Stimulated activated CD8-positive, alpha-beta memory T cell treated with anti-CD3 and anti-CD28 coated beads, Interleukin-2, amount 100 ng/mL, for 48 hours (primary cell): ENCODE measurements at regions not wholly inside any gene's neighbourhood (a gene's known extent, or its start where the extent isn't known, plus 50 kb on each side); places are given as distances from the start of the nearest gene placed in this dataset.
"Not testable (repeated sequence)": the region's sequence is repeated elsewhere in the genome, so short reads cannot be mapped to it uniquely, and the experiment has no call there.

Source experiments
- DNase-seq, 2 donors: peaks; one replicate each; pipeline ENCODE4 v3.0.0-alpha.2; 2020; ENCODE audit warnings: low read depth in 2 of 2

- DNase-seq, result no peak
These were observed 192.4 kb downstream of the ANXA1 start for GRCh38 chr9:73344060-73344459.

- DNase-seq, result no peak
These were observed 195.5 kb downstream of the ANXA1 start for GRCh38 chr9:73347123-73347522.

DNA sequence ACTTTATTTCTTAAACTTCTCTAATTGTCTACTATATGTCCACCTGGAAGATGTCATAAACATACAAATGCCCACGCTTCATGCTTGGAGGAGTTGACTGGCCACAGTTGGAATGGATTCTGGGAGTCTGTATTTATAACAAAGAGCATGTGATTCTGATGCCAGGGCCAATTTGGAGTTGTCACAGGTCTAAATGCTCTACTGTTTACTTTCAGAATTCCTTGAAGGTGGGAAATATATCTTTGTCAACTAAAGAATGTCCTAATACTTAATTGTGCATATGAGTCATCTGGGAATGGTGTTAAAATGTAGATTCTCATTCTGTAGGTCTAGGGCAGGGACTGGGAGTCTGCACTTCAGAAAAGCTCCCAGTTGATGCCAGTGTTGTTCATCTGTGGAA, 196.1 kb downstream of the ANXA1 start:
- no peak for DNase-seq

GRCh38 chr9:73348471-73348870, 196.8 kb downstream of the ANXA1 start:
- DNase-seq, result no peak

DNA sequence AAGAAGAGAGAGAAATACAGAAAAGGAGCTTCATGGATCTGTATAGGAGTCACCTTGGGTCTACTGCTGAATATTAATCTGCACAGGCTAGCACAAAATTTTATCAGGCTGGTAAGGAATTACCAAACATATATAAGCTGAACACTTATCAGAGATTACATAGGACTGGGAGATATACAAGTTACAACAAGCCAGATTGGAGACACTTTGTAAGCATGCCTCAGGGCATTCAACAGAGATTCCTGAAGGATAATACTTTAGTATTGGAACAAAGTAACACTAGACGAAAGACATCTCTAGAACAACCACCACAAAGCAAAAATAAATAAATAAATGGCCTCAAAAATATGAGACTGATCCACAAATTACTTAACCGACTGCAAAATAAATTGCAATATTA, 197.8 kb downstream of the ANXA1 start:
- DNase-seq, result no peak

DNA sequence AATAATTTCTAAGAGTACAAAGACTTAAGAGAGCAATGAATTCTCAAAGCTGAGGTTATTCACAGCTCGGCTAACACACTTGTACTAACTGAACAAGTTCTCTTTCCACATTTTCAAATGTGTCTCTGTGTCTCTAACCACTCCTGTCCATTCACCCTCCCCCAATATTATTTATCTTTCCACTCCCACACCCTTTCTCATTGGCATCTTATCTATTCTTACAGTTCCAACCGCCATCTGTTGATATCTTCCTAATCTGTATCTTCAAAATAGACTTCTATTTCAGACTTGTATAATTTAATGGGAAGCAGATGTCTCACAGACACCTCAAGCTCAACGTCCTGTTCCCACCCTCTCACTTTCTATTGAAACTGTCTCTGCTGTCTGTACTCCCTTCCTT, 205.9 kb downstream of the ANXA1 start:
- no peak for DNase-seq

DNA sequence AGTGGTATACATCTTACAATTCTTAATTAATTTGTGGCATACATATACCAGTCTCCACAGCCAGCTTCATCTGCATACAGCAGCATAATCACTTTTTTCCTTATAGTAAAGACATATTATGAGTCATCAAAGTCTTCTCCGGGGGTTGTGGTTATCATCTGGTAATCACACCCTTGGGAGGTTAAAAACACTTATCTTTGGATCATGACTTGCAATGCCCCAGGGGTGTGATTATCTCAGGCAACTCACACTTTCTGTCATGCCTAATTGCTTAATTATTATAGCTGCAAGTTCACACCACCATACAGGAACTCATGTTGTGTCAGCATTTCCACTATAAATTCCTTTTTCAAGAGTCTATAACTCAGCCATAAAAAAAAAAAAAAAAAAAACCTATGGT, 218.4 kb downstream of the ANXA1 start:
- no peak for DNase-seq

- DNase-seq, result no peak
These were observed 220.1 kb downstream of the ANXA1 start for GRCh38 chr9:73371801-73372200.

GRCh38 chr9:73380411-73380810, 228.7 kb downstream of the ANXA1 start:
- no peak for DNase-seq

GRCh38 chr9:73402081-73403028, 250.7 kb downstream of the ANXA1 start:
- DNase-seq, result no peak

DNA sequence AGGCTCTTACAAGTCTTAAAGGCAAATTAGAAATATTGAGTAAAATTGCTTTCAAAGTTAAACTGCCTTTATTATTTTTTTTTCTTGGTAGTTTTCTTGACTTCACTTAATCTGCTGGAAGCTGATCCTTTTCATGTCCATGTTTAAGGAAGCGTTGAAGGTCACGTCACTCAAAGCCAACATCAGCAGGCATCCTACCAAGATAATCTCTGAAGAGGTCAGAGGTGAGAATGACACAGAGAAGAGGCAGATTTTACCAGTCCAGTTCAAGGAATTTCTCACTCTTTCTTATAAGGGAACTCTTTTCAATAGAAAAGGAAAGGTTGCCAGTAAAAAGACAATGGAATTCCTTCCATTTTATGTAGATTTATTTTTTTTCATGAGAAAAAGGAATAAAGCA, 259.8 kb downstream of the ANXA1 start:
- no peak for DNase-seq

DNA sequence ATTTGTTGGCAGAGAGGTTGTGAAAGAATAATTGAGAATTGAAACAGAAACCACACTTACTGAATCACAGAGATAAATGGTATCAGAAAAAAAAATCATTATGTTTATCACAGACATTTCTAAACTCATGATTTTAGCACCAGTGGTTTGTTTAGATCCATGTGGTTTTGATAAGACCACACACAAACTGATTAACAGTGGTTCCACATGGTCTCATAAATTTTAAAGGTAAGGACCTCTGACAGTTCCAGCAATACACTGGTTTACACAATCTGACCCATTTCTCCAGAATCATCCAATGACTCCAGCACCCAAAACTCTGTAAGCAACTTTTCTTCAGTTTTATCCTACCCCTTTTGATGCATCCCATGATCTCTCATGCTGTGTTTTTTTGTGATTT, 261.2 kb downstream of the ANXA1 start:
- DNase-seq, result no peak

DNA sequence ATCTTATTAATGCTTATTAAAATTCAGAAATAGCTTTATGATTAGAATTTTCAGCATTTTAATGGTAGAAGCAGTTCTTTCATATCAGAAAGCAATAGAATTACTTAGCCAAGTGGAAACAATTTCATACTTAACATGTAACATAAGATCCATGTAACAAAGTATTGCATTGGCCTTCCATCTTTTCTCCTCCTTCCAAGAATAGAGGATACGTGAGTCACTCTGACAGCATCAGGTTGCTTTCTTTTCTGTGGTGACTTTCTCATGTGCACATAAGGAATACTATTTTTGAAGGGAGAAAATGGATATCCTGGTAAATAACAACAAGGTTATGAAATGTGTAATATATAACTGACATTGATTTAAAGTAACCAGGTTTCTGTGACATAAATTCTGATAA, 272.2 kb downstream of the ANXA1 start:
- DNase-seq, result no peak

GRCh38 chr9:73426269-73426668, 274.6 kb downstream of the ANXA1 start:
- no peak for DNase-seq

GRCh38 chr9:73434826-73435225, 283.2 kb downstream of the ANXA1 start:
- DNase-seq, result no peak

- DNase-seq, result no peak
These were observed 286.1 kb downstream of the ANXA1 start for GRCh38 chr9:73437758-73438157.

DNA sequence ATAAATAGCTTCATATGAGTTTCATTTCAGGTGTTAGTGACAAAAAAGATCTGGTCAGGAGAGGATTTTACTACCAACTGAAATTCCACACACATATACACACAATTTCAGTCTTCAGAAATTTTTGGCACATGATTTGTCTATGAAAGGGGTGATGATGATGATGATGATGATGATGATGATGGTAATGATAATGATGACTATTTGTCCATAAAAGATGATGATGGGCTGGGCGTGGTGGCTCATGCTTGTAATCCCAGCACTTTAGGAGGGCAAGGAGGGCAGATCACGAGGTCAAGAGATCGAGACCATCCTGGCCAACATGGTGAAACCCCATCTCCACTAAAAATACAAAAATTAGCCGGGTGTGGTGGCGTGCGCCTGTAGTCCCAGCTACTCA, 288.2 kb downstream of the ANXA1 start:
- DNase-seq, result not testable (repeated sequence)

- DNase-seq, result no peak
These were observed 289.6 kb downstream of the ANXA1 start for GRCh38 chr9:73441223-73441622.

DNA sequence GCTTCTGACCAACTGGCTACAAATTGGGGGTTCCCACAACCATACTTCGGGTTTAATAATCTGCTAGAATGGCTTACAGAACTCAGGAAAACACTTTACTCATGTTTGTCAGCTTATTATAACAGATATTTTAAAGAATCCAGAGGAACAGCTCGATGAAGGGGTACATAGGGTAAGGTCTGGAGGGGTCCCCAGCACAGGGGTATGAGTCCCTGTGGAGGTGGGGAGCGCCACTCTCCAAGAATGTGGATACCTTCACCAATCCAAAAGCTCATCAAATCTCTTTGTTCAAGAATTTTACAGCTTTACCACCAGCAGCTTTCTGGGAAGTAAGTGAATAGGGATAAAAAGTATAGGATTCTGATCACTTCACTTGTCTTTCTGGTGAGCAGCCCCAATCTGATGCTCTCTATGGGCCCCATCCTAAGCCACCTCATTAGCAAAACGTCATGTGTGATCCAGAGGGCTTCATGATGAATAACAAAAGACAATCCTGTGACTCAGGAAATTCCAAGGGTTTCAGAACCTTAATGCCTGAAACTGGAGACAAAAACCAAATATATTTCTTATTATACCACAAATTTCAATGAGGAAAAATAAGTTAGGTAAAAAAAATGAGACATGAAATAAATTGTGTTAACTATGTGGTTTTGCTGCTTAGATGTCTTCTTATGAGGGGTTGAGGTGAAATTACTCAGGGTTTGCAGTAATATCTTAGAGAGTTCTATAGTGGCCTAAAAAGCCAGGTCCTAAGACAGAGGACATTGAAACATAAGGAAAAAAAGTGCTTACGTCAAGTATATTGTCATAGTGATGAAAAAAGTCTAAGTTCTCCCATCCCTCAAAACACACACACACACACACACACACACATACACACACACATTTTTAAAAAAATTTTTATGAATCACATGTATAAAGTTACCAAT, 290.5 kb downstream of the ANXA1 start:
- no peak for DNase-seq

- DNase-seq, result no peak
These were observed 293.2 kb downstream of the ANXA1 start for GRCh38 chr9:73444821-73445220.

DNA sequence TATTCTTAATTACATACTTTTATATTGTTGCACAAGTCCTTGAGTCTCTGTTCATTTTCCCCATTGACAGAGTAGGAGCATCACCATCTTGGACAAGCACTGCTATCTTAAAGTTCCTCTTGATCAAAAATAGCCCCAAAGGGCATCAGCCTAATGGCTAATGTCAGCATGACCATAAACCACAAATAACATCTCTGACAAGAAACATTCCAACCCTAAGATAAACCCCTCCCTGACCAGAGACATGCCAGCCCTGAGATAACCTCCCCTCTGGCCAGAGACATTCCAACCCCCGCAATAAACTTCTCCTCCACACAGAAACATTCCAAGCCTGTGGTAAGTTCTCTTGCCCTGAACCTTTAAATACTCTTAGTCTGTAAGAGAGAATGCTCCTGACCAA, 293.7 kb downstream of the ANXA1 start:
- not testable (repeated sequence) for DNase-seq

GRCh38 chr9:73446306-73446705, 294.6 kb downstream of the ANXA1 start:
- no peak for DNase-seq

GRCh38 chr9:73451003-73451402, 299.3 kb downstream of the ANXA1 start:
- DNase-seq, result no peak
